ENCODE measurements at regions not wholly inside any gene's neighbourhood (a gene's known extent, or its start where the extent isn't known, plus 50 kb on each side); places are given as distances from the start of the nearest gene placed in this dataset.

DNA sequence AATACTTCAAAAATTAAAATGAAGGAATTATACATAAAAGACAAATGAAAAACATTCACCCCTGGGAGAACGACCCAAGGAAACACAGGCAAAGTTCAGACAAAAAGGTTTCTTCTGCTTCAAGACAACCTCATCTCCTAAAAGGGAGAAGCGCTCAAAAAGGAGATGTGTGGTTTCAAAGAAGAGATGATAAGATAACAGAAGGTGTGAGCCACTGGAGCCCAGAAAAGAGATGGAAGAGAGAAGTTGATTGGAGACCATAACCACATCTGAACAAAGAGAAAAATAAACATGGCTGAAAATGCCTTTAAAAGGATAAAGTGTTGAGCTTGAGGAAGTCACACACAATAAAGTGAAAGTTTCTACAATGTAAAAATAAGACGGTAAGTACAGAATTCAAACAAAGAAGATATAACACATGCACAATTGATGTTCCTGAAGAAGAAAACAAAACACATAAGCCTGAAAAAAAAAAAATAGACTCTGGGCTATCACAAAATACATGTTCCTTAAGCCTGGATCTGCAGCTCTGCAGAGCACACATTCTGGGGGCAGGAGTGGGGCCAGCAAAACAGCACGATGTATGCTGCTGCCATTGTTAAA is 51.6 kb upstream of the C14orf180 start:
- H3K27me3 ChIP-seq (ENCODE audit: control insufficient read depth, insufficient read depth, low read length) = no peaks in the 10 kb centered on the region
- no peaks in the 10 kb centered on the region for H3K36me3 ChIP-seq (ENCODE audit: control insufficient read depth in 2 of 3, insufficient read depth in 3 of 3, low read length in 3 of 3)
- no peak overlapping the region for H3K4me3 ChIP-seq (ENCODE audit: low read length in 3 of 3)
- no peak overlapping the region for H3K27ac ChIP-seq (ENCODE audit: low read depth in 2 of 2, low read length in 2 of 2)
- FAIRE-seq (no peak), DNase-seq (no peak)
- no peak overlapping the region for H3K9ac ChIP-seq (ENCODE audit: low read length in 3 of 3)
- intact Hi-C loops (cut with DNase I) = no loop called here
- H3K4me1 ChIP-seq (ENCODE audit: control insufficient read depth in 2 of 3, insufficient read depth in 2 of 3, low read depth in 1 of 3, low read length in 3 of 3) = no peaks in the 10 kb centered on the region
- peaks cover 0 to 4% (median 3%) of the 10 kb centered on the region in 3 donors for H3K9me3 ChIP-seq (ENCODE audit: control insufficient read depth in 2 of 3, insufficient read depth in 1 of 3, low read length in 3 of 3)
- TF ChIP-seq, protein P1, sequence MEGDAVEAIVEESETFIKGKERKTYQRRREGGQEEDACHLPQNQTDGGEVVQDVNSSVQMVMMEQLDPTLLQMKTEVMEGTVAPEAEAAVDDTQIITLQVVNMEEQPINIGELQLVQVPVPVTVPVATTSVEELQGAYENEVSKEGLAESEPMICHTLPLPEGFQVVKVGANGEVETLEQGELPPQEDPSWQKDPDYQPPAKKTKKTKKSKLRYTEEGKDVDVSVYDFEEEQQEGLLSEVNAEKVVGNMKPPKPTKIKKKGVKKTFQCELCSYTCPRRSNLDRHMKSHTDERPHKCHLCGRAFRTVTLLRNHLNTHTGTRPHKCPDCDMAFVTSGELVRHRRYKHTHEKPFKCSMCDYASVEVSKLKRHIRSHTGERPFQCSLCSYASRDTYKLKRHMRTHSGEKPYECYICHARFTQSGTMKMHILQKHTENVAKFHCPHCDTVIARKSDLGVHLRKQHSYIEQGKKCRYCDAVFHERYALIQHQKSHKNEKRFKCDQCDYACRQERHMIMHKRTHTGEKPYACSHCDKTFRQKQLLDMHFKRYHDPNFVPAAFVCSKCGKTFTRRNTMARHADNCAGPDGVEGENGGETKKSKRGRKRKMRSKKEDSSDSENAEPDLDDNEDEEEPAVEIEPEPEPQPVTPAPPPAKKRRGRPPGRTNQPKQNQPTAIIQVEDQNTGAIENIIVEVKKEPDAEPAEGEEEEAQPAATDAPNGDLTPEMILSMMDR (IDR thresholded peaks at IDR 0.05; ENCODE audit: borderline replicate concordance, extremely low read depth, insufficient read depth) = no peak

DNA sequence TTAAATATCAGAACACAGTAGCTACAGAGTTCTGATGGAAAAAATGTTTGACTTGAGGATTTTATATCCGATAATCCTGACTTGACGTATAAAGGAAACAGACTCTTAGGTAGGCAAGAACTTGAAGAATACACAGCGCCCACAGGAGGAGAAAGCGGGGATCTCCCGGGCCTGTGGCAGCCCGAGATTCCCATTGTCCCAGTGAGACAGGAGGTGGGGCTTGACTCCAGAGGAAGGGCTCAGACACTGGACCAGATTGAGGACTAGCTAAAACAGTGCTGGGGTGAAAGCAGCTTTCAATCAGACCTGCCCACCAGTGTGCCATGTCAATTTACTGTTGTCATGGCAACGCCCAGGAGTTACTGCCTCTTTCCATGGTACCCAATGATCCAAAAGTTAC is 51.1 kb upstream of the C14orf180 start:
- DNase-seq (peak in 2 of 5 donors; percentile 9 to 13), FAIRE-seq (no peak)
- H3K27me3 ChIP-seq (ENCODE audit: control insufficient read depth, insufficient read depth, low read length) = no peaks in the 10 kb centered on the region
- no peaks in the 10 kb centered on the region for H3K36me3 ChIP-seq (ENCODE audit: control insufficient read depth in 2 of 3, insufficient read depth in 3 of 3, low read length in 3 of 3)
- H3K9me3 ChIP-seq (ENCODE audit: control insufficient read depth in 2 of 3, insufficient read depth in 1 of 3, low read length in 3 of 3) = peaks cover 0 to 4% (median 3%) of the 10 kb centered on the region in 3 donors
- no peak overlapping the region for H3K9ac ChIP-seq (ENCODE audit: low read length in 3 of 3)
- H3K27ac ChIP-seq (ENCODE audit: low read depth in 2 of 2, low read length in 2 of 2) = no peak overlapping the region
- TF ChIP-seq, protein P1 (IDR thresholded peaks at IDR 0.05; ENCODE audit: borderline replicate concordance, extremely low read depth, insufficient read depth) = no peak
- no peaks in the 10 kb centered on the region for H3K4me1 ChIP-seq (ENCODE audit: control insufficient read depth in 2 of 3, insufficient read depth in 2 of 3, low read depth in 1 of 3, low read length in 3 of 3)
- no peak overlapping the region for H3K4me3 ChIP-seq (ENCODE audit: low read length in 3 of 3)
- intact Hi-C loops (cut with DNase I) = no loop called here
